ENCODE measurements at regions not wholly inside any gene's neighbourhood (a gene's known extent, or its start where the extent isn't known, plus 50 kb on each side); places are given as distances from the start of the nearest gene placed in this dataset.

- TF ChIP-seq CTCF (IDR thresholded peaks at IDR 0.05 in 2 of 3, conservative IDR thresholded peaks at IDR 0.05 in 1 of 3; ENCODE audit: borderline replicate concordance in 1 of 3, insufficient read depth in 1 of 3, low read depth in 2 of 3, low read length in 2 of 3) (no peak), JUND (IDR thresholded peaks at IDR 0.05) (no peak), POLR2A (IDR thresholded peaks at IDR 0.05; ENCODE audit: borderline replicate concordance, extremely low read depth, insufficient read depth, insufficient read length) (no peak)
These were observed 831.7 kb downstream of the SEMA5A start for GRCh38 chr5:8714198-8714597.
